B cell (primary cell): ENCODE measurements at regions not wholly inside any gene's neighbourhood (a gene's known extent, or its start where the extent isn't known, plus 50 kb on each side); places are given as distances from the start of the nearest gene placed in this dataset.

ENCODE experiments used
- EZH2 ChIP-seq: IDR thresholded peaks from 2 replicates; pipeline ENCODE4 v1.6.1; 2012; ENCODE audit warnings: borderline replicate concordance, low read depth, mild to moderate bottlenecking, moderate library complexity, low read length; ENCODE audit not compliant: insufficient read depth, poor library complexity, severe bottlenecking
- TF ChIP-seq, protein P1 (sequence below): fragments of 200-600 bp; IDR thresholded peaks from one replicate; pipeline ENCODE4 v1.8.0; 2022; ENCODE audit warnings: antibody characterized with exemption, mild to moderate bottlenecking

DNA sequence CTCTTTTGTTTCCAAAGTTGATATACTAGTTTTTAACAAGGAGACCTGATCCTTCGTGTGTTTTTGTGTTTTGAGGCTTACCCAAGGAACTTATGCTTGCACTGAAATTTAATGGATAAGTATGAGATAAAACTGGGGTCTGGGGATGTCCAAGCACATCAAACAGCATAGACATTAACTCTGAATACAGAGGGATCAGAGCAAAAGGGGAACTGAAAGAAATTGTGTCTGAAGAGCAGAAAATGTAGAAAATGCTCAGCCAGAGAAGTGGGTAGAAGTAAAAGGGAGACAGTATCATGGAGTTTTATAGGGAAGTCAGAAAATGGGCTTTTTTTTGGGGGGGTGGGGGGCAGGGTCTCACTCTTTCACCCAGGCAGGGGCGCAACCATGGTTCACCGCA, 695.4 kb downstream of the ARAP2 start:
- no peak for TF ChIP-seq EZH2
- TF ChIP-seq, protein P1, sequence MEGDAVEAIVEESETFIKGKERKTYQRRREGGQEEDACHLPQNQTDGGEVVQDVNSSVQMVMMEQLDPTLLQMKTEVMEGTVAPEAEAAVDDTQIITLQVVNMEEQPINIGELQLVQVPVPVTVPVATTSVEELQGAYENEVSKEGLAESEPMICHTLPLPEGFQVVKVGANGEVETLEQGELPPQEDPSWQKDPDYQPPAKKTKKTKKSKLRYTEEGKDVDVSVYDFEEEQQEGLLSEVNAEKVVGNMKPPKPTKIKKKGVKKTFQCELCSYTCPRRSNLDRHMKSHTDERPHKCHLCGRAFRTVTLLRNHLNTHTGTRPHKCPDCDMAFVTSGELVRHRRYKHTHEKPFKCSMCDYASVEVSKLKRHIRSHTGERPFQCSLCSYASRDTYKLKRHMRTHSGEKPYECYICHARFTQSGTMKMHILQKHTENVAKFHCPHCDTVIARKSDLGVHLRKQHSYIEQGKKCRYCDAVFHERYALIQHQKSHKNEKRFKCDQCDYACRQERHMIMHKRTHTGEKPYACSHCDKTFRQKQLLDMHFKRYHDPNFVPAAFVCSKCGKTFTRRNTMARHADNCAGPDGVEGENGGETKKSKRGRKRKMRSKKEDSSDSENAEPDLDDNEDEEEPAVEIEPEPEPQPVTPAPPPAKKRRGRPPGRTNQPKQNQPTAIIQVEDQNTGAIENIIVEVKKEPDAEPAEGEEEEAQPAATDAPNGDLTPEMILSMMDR: no peak
